ENCODE measurements at regions not wholly inside any gene's neighbourhood (a gene's known extent, or its start where the extent isn't known, plus 50 kb on each side); places are given as distances from the start of the nearest gene placed in this dataset.
"Not testable (repeated sequence)": the region's sequence is repeated elsewhere in the genome, so short reads cannot be mapped to it uniquely, and the experiment has no call there.

- no peak for DNase-seq
Measured at GRCh38 chr4:93888308-93888707, 59.8 kb downstream of the ATOH1 start.

GRCh38 chr4:93888768-93889167 lies 60.2 kb downstream of the ATOH1 start:
- DNase-seq = no peak

- no peak for DNase-seq
Measured at GRCh38 chr4:93891244-93891643, 62.7 kb downstream of the ATOH1 start.

- DNase-seq = no peak
Measured at GRCh38 chr4:93894995-93895394, 66.4 kb downstream of the ATOH1 start.

GRCh38 chr4:93896516-93896915 lies 68.0 kb downstream of the ATOH1 start:
- no peak for DNase-seq

- no peak for DNase-seq
Measured at GRCh38 chr4:93897559-93897958, 69.0 kb downstream of the ATOH1 start.

GRCh38 chr4:93908778-93909177 lies 80.2 kb downstream of the ATOH1 start:
- no peak for DNase-seq

GRCh38 chr4:93911671-93912070 lies 83.1 kb downstream of the ATOH1 start:
- no peak for DNase-seq

- no peak for DNase-seq
Measured at GRCh38 chr4:93912146-93912545, 83.6 kb downstream of the ATOH1 start.

- DNase-seq = no peak
Measured at GRCh38 chr4:93918856-93919255, 90.3 kb downstream of the ATOH1 start.

GRCh38 chr4:93923570-93923969 lies 95.0 kb downstream of the ATOH1 start:
- not testable (repeated sequence) for DNase-seq

GRCh38 chr4:93947286-93947685 lies 118.7 kb downstream of the ATOH1 start:
- DNase-seq = no peak

- not testable (repeated sequence) for DNase-seq
Measured at GRCh38 chr4:93950239-93950638, 121.7 kb downstream of the ATOH1 start.

GRCh38 chr4:93957186-93957585 lies 128.6 kb downstream of the ATOH1 start:
- no peak for DNase-seq

GRCh38 chr4:93960450-93960849 lies 131.9 kb downstream of the ATOH1 start:
- no peak for DNase-seq

- no peak for DNase-seq
Measured at GRCh38 chr4:93960916-93961315, 132.4 kb downstream of the ATOH1 start.

- no peak for DNase-seq
Measured at GRCh38 chr4:93981594-93981993, 153.0 kb downstream of the ATOH1 start.

GRCh38 chr4:93982255-93982654 lies 153.7 kb downstream of the ATOH1 start:
- DNase-seq = no peak

- DNase-seq = no peak
Measured at GRCh38 chr4:93983140-93983539, 154.6 kb downstream of the ATOH1 start.

GRCh38 chr4:93994175-93994994 lies 165.8 kb downstream of the ATOH1 start:
- DNase-seq = no peak

- DNase-seq = no peak
Measured at GRCh38 chr4:93996895-93997294, 168.3 kb downstream of the ATOH1 start.

GRCh38 chr4:94000559-94000958 lies 172.0 kb downstream of the ATOH1 start:
- no peak for DNase-seq

- no peak for DNase-seq
Measured at GRCh38 chr4:94006932-94007331, 178.4 kb downstream of the ATOH1 start.

- DNase-seq = no peak
Measured at GRCh38 chr4:94011190-94011589, 182.6 kb downstream of the ATOH1 start.

Measured in renal pelvis (tissue), 1 donor.